ENCODE measurements at regions not wholly inside any gene's neighbourhood (a gene's known extent, or its start where the extent isn't known, plus 50 kb on each side); places are given as distances from the start of the nearest gene placed in this dataset.

DNA sequence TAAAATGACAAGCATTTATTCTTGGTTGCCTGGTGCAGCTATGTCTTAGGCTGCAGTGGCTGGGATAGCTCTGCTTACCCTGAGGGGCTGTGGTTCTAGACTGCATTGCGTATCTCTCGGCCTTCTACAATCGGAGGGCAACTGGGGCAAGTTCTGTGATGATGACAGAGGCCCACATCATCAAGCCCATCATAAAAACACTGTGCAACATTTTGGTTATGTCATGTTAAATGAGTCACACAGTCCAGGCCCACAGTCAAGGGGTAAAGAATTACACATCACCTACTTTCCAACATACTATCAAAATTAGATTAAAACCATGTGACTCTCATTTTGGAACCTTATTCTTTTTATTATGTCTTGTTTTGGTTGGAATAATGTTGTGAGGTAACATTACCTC, 120.2 kb upstream of the GUCY1A1 start:
- Histone ChIP-seq H3K36me3 (ENCODE audit: insufficient read depth, low read length) (no peaks in the 10 kb centered on the region), H3K27ac (ENCODE audit: low read depth, low read length) (no peak overlapping the region), H3K4me3 (ENCODE audit: low read depth in 1 of 2, low read length in 2 of 2) (no peak overlapping the region)

DNA sequence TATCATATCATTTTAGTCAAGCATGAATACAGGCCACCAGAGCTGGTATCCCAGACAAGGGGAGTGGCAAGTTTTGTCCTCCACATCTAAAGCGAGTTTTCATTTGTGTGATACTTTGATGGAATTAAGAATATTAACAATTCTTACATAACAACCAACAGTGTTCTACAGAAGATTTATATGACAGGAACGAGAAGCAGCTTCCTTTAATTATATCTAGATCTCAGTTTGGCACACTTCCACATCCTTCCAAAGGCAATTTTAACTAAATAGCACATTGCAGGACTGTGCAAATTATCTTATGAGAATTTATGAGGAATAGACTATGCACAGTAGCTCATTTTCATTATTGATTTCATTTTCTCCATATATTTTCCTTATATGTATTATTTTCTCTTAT, 121.2 kb upstream of the GUCY1A1 start:
- no peak overlapping the region for H3K9ac ChIP-seq (ENCODE audit: low read length)
- H3K27ac ChIP-seq (ENCODE audit: low read depth, low read length): no peak overlapping the region
- H3K9me3 ChIP-seq (ENCODE audit: low read length): no peaks in the 10 kb centered on the region
- no peaks in the 10 kb centered on the region for H3K27me3 ChIP-seq (ENCODE audit: control insufficient read depth in 1 of 2, insufficient read depth in 2 of 2, low read length in 2 of 2)
- H3K4me1 ChIP-seq (ENCODE audit: insufficient read depth, low read length): no peaks in the 10 kb centered on the region
- no peaks in the 10 kb centered on the region for H3K36me3 ChIP-seq (ENCODE audit: insufficient read depth, low read length)
- no peak overlapping the region for H3K4me3 ChIP-seq (ENCODE audit: low read depth in 1 of 2, low read length in 2 of 2)

More for the DNA sequence above, 120.2 kb upstream of the GUCY1A1 start:
- Histone ChIP-seq H3K4me1 (ENCODE audit: insufficient read depth, low read length) (no peaks in the 10 kb centered on the region), H3K9me3 (ENCODE audit: low read length) (no peaks in the 10 kb centered on the region), H3K27me3 (ENCODE audit: control insufficient read depth in 1 of 2, insufficient read depth in 2 of 2, low read length in 2 of 2) (no peaks in the 10 kb centered on the region), H3K9ac (ENCODE audit: low read length) (no peak overlapping the region)

DNA sequence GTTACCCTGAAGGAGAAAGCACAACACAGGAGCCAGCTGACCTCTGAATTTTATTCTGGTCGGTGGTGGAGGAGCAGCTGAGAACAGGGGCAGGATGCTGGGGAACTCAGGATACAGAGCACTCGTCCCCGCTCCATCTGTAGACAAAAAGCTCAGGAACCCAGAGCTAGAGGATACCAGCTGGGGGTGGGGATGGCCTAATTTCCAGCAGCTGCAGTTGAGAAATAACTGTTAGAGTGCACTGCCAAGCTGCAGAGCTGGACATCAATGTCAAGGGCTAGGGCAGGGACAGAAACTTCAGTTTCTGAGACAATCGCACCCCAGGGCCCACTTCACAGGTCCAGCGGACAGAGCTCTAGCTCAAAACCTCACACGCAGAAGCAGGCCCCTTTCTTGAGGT, 122.1 kb upstream of the GUCY1A1 start:
- H3K27me3 ChIP-seq (ENCODE audit: control insufficient read depth in 1 of 2, insufficient read depth in 2 of 2, low read length in 2 of 2): no peaks in the 10 kb centered on the region
- no peaks in the 10 kb centered on the region for H3K4me1 ChIP-seq (ENCODE audit: insufficient read depth, low read length)
- no peak overlapping the region for H3K4me3 ChIP-seq (ENCODE audit: low read depth in 1 of 2, low read length in 2 of 2)
- no peaks in the 10 kb centered on the region for H3K36me3 ChIP-seq (ENCODE audit: insufficient read depth, low read length)
- H3K9ac ChIP-seq (ENCODE audit: low read length): no peak overlapping the region
- no peaks in the 10 kb centered on the region for H3K9me3 ChIP-seq (ENCODE audit: low read length)
- H3K27ac ChIP-seq (ENCODE audit: low read depth, low read length): no peak overlapping the region

DNA sequence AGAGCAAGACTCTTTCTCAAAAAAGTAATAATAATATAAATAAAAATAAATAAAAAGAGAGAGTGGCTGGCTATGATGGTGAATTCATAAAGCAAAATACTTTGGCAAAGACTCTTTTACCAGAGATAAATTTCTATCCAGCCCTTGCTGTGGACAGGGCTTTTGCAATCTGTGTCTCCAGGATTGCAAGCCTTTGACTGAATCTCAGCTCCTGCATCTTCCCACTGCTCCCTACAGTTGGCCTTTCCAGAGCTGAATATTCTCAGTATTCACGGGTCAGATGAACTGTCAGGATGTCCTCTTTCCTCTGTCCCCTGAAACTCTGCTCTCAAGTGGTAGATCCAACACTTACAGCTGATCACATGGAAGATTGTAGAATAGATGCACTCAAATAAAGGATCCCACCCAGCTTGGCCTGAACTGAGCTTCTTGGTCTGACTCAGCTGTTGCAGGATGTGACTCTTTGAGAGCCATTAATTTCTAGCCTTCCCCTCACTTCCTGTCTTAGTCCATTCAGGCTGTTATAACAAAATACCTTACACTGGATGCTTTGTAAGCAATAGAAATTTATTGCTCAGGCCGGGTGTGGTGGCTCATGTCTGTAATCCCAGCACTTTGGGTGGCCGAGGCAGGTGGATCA, 123.4 kb upstream of the GUCY1A1 start:
- H3K27ac ChIP-seq (ENCODE audit: low read depth, low read length): no peak overlapping the region
- H3K4me3 ChIP-seq (ENCODE audit: low read depth in 1 of 2, low read length in 2 of 2): no peak overlapping the region
- H3K36me3 ChIP-seq (ENCODE audit: insufficient read depth, low read length): no peaks in the 10 kb centered on the region
- no peaks in the 10 kb centered on the region for H3K9me3 ChIP-seq (ENCODE audit: low read length)
- no peaks in the 10 kb centered on the region for H3K27me3 ChIP-seq (ENCODE audit: control insufficient read depth in 1 of 2, insufficient read depth in 2 of 2, low read length in 2 of 2)
- H3K9ac ChIP-seq (ENCODE audit: low read length): no peak overlapping the region
- H3K4me1 ChIP-seq (ENCODE audit: insufficient read depth, low read length): no peaks in the 10 kb centered on the region

DNA sequence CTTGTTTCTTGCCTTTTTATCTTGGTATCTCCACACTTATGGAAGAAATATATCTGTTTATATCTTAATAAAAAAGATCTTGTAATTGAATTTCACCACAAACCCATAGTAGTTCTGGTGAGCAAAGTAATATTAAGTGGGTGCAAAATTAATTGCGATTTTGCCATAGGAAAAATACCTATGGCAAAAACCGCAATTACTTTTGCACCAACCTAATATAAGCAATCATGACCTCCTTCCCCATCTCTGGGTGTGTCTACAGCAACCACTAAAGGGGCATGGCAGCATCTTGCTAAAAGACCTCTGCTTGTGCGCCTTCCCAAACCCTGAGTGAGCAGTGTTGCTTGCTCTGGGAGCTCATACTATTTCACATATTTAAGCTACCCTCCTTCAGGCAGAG, 124.2 kb upstream of the GUCY1A1 start:
- H3K36me3 ChIP-seq (ENCODE audit: insufficient read depth, low read length): no peaks in the 10 kb centered on the region
- H3K27ac ChIP-seq (ENCODE audit: low read depth, low read length): no peak overlapping the region
- H3K4me3 ChIP-seq (ENCODE audit: low read depth in 1 of 2, low read length in 2 of 2): no peak overlapping the region
- H3K9ac ChIP-seq (ENCODE audit: low read length): no peak overlapping the region
- no peaks in the 10 kb centered on the region for H3K27me3 ChIP-seq (ENCODE audit: control insufficient read depth in 1 of 2, insufficient read depth in 2 of 2, low read length in 2 of 2)
- H3K4me1 ChIP-seq (ENCODE audit: insufficient read depth, low read length): no peaks in the 10 kb centered on the region
- H3K9me3 ChIP-seq (ENCODE audit: low read length): no peaks in the 10 kb centered on the region

DNA sequence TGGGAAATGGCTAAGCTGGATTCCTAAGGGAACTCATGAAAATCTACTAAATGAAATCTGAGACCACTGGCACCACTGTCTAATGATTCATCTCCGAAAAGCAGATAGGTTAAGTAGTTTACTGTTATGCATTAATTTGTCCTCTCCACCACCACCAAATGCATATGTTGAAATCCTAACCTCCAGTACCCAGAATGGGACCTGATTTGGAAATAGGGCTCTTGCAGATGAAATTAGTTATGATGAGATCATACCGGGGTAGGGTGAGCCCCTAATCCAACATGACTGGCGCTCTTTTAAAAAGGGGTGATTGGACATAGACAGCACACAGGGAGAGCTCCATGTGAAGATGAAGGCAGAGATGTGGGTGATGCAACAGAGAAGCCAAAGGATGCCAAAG, 124.9 kb upstream of the GUCY1A1 start:
- H3K4me1 ChIP-seq (ENCODE audit: insufficient read depth, low read length): no peaks in the 10 kb centered on the region
- no peak overlapping the region for H3K9ac ChIP-seq (ENCODE audit: low read length)
- no peak overlapping the region for H3K4me3 ChIP-seq (ENCODE audit: low read depth in 1 of 2, low read length in 2 of 2)
- H3K9me3 ChIP-seq (ENCODE audit: low read length): no peaks in the 10 kb centered on the region
- H3K27ac ChIP-seq (ENCODE audit: low read depth, low read length): no peak overlapping the region
- no peaks in the 10 kb centered on the region for H3K27me3 ChIP-seq (ENCODE audit: control insufficient read depth in 1 of 2, insufficient read depth in 2 of 2, low read length in 2 of 2)
- no peaks in the 10 kb centered on the region for H3K36me3 ChIP-seq (ENCODE audit: insufficient read depth, low read length)

DNA sequence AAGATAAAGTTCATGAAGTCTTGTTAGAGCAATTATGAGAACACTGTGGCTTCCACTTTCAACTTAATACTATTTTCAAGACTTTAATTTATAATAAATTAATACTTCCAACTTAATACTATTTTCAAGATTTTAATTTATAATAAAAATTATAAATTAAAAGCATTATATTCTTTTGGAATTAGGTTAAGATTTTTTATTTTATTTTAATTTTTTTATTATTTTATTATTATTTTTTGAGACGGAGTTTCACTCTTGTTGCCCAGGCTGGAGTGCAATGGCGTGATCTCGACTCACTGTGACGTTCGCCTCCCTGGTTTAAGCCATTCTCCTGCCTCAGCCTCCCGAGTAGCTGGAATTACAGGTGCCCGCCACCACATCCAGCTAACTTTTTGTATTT, 126.0 kb upstream of the GUCY1A1 start:
- H3K9me3 ChIP-seq (ENCODE audit: low read length): no peaks in the 10 kb centered on the region
- no peak overlapping the region for H3K27ac ChIP-seq (ENCODE audit: low read depth, low read length)
- no peak overlapping the region for H3K4me3 ChIP-seq (ENCODE audit: low read depth in 1 of 2, low read length in 2 of 2)
- no peaks in the 10 kb centered on the region for H3K4me1 ChIP-seq (ENCODE audit: insufficient read depth, low read length)
- H3K36me3 ChIP-seq (ENCODE audit: insufficient read depth, low read length): no peaks in the 10 kb centered on the region
- H3K9ac ChIP-seq (ENCODE audit: low read length): no peak overlapping the region
- H3K27me3 ChIP-seq (ENCODE audit: control insufficient read depth in 1 of 2, insufficient read depth in 2 of 2, low read length in 2 of 2): no peaks in the 10 kb centered on the region

DNA sequence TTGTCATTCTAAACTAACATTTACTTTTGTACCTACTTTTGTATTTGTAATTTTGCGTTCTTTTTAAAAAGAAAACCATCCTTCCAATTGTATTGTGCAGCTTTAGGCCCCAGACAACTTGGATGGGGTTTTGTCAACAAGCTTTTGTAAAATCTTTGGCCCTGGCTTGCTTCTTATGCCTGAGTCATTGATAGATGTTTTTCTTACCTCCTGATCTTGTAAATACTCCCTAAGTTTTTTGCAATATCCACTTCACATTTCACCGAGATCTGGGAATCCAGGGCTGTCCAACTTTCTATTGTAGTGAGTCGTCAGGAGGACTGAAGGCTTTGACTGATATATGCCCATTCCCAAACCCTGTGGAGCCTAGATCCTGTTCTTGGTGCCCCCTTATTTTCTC, 126.9 kb upstream of the GUCY1A1 start:
- Histone ChIP-seq H3K36me3 (ENCODE audit: insufficient read depth, low read length) (no peaks in the 10 kb centered on the region), H3K27me3 (ENCODE audit: control insufficient read depth in 1 of 2, insufficient read depth in 2 of 2, low read length in 2 of 2) (no peaks in the 10 kb centered on the region), H3K4me3 (ENCODE audit: low read depth in 1 of 2, low read length in 2 of 2) (no peak overlapping the region), H3K9ac (ENCODE audit: low read length) (no peak overlapping the region), H3K9me3 (ENCODE audit: low read length) (no peaks in the 10 kb centered on the region), H3K4me1 (ENCODE audit: insufficient read depth, low read length) (no peaks in the 10 kb centered on the region), H3K27ac (ENCODE audit: low read depth, low read length) (no peak overlapping the region)

DNA sequence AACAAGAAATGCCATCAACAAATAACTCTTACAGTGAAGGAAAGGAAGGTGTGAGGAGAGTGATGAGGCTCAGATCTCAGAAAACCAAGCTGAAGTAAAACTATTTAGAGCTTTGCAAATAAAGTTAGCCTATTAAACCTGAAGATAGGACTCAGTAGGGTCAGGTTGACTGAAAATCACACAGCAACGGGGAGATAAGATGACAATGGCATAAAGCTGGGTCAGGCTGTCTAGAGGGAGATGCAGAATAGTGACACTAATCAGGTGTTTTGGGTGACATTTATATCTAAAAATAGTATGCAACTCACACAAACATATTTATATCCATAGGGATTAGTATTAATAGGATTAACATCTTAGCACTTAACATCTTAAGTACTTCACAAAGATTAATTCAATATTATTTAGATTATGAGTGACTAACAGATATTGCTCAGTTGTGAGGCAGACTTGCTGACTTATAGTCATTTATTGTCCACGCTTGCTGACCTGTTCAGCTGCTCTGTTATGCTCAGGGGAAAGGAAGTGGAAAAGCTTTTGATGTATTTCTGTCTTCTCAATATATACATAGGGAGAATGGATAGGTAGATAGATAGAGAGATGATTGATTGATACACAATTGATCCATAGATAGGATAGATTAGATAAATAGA, 130.7 kb upstream of the GUCY1A1 start:
- H3K9me3 ChIP-seq (ENCODE audit: low read length): no peaks in the 10 kb centered on the region
- no peaks in the 10 kb centered on the region for H3K36me3 ChIP-seq (ENCODE audit: insufficient read depth, low read length)
- no peaks in the 10 kb centered on the region for H3K27me3 ChIP-seq (ENCODE audit: control insufficient read depth in 1 of 2, insufficient read depth in 2 of 2, low read length in 2 of 2)
- H3K27ac ChIP-seq (ENCODE audit: low read depth, low read length): no peak overlapping the region
- H3K4me3 ChIP-seq (ENCODE audit: low read depth in 1 of 2, low read length in 2 of 2): no peak overlapping the region
- peaks cover 22% of the 10 kb centered on the region for H3K4me1 ChIP-seq (ENCODE audit: insufficient read depth, low read length)
- no peak overlapping the region for H3K9ac ChIP-seq (ENCODE audit: low read length)

DNA sequence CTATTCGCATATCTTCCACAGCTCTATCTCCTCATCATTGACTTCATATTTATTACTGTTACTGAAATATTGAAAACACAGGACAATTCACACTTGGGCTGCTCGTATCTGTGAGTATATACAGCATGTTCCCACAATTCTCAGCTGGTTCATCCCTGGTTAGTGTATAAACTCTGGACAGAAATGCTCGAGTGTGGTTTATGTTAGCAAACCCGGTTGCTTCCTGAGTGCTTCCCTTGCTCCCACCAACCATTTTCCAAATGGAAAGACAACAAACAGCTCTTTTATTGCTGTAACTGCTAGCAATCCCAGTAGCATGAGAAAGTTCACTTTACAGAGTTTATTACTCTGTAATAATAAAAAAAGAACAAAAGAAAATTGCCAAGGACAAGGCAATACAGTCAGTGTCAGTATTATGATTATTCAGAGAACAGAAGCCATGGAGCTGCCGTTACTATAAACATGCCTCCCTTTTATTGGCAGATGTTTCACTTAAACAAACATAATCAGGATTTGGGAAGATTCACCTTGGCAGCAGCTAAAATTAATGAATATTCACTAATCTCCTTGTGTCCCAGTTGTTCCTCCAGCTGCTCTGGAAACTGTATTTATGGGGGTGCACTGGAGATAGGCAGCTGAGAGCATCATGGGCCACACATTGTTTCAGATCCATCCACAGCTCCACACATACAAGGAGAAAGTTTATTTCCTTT, 134.1 kb upstream of the GUCY1A1 start:
- Histone ChIP-seq H3K36me3 (ENCODE audit: insufficient read depth, low read length) (no peaks in the 10 kb centered on the region), H3K4me3 (ENCODE audit: low read depth in 1 of 2, low read length in 2 of 2) (no peak overlapping the region), H3K4me1 (ENCODE audit: insufficient read depth, low read length) (peaks cover 29% of the 10 kb centered on the region), H3K9me3 (ENCODE audit: low read length) (no peaks in the 10 kb centered on the region), H3K27ac (ENCODE audit: low read depth, low read length) (peak overlapping the region; percentile 0), H3K27me3 (ENCODE audit: control insufficient read depth in 1 of 2, insufficient read depth in 2 of 2, low read length in 2 of 2) (no peaks in the 10 kb centered on the region), H3K9ac (ENCODE audit: low read length) (no peak overlapping the region)

DNA sequence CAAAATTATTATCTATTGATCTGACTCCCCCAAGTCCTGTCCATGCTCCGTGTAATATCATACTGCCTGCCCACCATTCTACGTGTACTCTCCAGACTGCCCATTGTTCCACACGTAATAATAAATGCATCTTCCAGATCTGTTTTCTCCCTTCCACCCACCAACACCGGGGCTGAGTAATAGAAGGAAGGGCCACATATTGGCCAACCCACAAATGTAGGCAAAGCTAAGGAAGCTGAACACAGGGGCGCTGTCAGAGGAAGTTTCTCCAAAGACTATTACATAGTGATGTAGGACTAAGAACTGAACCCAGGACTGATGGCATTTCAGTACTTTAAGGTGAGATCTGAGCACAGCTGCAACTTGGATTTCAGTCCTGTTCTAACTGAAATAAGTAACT, 135.8 kb upstream of the GUCY1A1 start:
- H3K9me3 ChIP-seq (ENCODE audit: low read length): no peaks in the 10 kb centered on the region
- H3K4me1 ChIP-seq (ENCODE audit: insufficient read depth, low read length): peaks cover 45% of the 10 kb centered on the region
- no peak overlapping the region for H3K4me3 ChIP-seq (ENCODE audit: low read depth in 1 of 2, low read length in 2 of 2)
- no peaks in the 10 kb centered on the region for H3K36me3 ChIP-seq (ENCODE audit: insufficient read depth, low read length)
- H3K27ac ChIP-seq (ENCODE audit: low read depth, low read length): no peak overlapping the region
- no peaks in the 10 kb centered on the region for H3K27me3 ChIP-seq (ENCODE audit: control insufficient read depth in 1 of 2, insufficient read depth in 2 of 2, low read length in 2 of 2)
- H3K9ac ChIP-seq (ENCODE audit: low read length): no peak overlapping the region

All from muscle layer of colon (tissue), 2 donors.